ENCODE measurements at regions not wholly inside any gene's neighbourhood (a gene's known extent, or its start where the extent isn't known, plus 50 kb on each side); places are given as distances from the start of the nearest gene placed in this dataset.

DNA sequence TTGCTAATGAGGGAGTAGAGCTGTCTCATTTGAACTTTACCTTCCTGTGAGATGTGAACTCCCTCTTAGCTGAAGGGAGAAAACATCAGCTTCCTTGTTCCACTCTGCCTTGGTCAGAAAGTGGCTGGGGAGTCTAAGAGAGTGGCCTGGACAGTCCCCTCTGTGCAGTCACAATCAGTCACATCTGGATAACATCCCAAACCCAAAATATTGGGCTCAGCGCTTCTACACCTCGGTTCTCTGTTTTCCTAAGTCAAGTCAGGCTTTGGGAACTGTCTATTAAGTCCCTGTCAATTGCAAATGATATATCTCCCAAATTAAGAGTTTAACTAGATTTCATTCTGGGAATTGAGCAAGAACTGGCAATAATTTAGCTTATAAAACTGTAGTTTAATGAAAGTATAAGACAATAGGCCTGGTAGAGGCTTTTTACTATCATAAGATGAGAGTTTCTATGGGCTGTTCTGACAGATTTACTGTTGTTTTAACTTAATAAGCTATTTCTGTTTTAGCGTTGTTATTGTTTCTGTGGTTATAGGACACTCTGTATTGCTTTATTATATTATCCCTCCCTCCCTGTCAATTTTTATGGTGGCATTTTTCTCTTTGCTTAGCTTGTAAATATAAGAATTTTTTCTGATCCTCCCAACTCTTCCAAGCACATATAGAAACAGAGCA lies 135.1 kb upstream of the LHCGR start:
- no peak for TF ChIP-seq GATA2 (IDR thresholded peaks at IDR 0.05; ENCODE audit: low read depth, low read length)
- no peak for TF ChIP-seq GATA3 (IDR thresholded peaks at IDR 0.05; ENCODE audit: low read depth, low read length)
